ENCODE measurements at regions not wholly inside any gene's neighbourhood (a gene's known extent, or its start where the extent isn't known, plus 50 kb on each side); places are given as distances from the start of the nearest gene placed in this dataset.

GRCh38 chr12:90257927-90258624 lies 549.4 kb upstream of the ATP2B1 start:
- no peak for DNase-seq (ENCODE audit: low read depth)

DNA sequence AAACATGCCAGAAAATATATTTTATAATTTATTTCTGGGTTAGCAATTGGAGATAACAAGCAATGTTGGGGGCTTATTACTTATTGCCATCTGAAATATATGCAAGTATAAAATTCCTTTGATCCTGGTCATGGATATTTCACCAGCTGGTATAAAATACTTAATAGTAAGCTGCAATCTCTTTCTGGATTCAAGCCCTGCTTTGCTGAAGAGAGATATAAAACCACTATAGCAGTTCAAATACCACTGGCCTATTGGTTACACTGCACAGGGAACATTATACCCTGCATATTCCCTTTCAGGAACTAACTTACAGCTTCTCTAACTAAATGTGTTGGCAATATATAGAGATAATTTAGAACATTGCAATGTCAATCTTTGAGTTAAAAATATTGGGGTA lies 546.2 kb upstream of the ATP2B1 start:
- no peak for DNase-seq (ENCODE audit: low read depth)

DNA sequence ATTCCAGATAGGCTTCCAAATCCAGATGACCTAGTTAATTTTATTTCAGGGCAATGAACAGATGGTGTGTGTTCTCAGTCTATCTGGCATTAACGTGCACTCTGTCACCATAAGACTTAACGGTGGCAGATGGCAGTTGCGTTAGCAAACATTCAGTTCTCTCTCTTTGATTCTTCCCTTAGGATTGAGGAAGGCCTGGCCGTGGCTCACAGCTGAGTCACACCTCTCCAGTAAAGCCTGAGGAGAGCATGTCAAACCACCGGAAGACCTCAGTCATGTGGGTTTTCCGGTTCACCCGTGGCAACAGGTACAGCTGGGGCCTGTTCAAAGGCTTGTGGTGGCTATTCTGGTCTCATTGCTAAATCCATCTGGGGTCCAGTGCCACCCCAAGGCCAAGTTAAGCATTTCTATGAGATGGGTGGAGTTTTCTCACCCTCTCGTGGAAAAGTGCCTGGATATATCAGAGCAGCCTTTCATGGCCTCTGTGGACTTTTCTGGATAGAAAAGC lies 545.1 kb upstream of the ATP2B1 start:
- DNase-seq (ENCODE audit: low read depth): peak; percentile 5

DNA sequence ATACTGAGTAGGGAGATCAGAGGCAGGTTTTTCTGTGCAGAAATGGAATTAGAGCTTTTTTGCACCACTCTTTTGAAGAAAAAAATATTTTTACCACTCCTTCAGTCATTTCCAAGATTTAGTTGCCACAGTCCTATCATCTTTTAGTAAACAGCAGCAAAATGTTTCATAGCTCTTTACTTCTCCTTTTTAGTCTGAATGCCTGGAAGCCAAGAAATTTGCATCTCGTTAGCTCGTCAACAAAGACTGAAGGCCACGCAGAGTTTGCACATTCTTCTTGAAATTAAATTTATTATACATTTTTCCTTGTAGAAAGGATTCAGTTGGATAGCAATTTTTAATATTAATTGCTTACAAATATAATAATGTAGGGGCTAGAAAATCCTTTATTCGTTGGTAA lies 544.5 kb upstream of the ATP2B1 start:
- no peak for DNase-seq (ENCODE audit: low read depth)

GRCh38 chr12:90250766-90251165 lies 542.1 kb upstream of the ATP2B1 start:
- no peak for DNase-seq (ENCODE audit: low read depth)

DNA sequence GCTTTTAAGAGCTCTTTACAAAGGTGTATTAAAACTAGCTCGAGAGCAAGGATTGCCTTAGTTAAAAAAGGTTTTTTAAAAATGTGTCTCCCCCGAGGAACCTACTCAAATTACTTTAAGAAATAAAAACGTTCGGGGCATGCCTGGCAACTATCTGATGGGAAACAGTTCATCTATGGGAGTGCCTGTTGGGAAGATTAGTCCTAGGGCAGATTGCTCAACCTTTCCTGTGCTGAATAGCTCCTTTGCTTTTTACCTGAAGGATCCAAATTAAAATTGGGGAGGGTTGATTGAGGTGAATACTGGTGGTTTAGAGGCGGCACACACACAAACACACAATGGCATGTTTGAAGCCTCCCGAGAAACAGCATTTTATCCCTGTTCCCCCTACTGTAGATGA lies 541.4 kb upstream of the ATP2B1 start:
- DNase-seq (ENCODE audit: low read depth): no peak

DNA sequence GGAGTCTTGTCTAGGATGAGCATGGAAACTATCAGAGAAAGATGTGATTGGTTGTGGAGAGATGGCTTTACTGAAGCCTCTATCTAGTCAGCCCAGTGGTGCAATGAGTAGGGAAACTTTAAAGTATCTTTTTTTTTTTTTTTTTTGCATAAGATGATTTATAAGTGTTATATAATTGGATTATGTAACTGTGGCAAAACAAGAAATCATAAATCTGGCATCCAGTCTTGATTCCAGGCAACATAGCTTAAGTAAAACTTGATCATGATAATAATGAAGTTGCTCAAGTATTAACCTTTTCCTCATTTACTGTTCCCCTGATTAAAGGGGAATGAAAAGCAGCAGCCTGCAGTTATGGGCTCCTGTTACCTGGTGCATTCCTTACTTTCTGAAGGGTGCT lies 538.0 kb upstream of the ATP2B1 start:
- DNase-seq (ENCODE audit: low read depth): no peak

- no peak for DNase-seq (ENCODE audit: low read depth)
These were observed 536.8 kb upstream of the ATP2B1 start for GRCh38 chr12:90245391-90245790.

GRCh38 chr12:90244232-90244631 lies 535.6 kb upstream of the ATP2B1 start:
- no peak for DNase-seq (ENCODE audit: low read depth)

DNA sequence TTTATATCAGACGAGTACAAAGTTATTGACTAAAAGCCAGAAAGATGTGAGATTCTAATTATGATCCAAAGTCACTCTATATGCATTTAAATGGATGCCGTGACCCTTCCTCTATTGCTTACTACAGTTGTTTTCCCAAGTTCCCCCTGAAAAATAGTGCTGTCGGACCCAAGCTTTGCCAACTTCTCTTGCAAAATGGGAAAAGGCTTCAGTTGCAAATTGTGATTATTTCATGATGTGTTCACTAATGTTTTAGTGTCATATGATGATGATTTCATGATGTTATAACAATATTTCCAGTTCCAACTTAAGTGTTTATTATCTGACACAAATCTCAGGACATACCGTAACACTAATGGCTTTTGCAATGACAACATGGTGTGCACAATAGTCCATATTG lies 534.6 kb upstream of the ATP2B1 start:
- DNase-seq (ENCODE audit: low read depth): no peak

- no peak for DNase-seq (ENCODE audit: low read depth)
These were observed 531.2 kb upstream of the ATP2B1 start for GRCh38 chr12:90239732-90240260.

DNA sequence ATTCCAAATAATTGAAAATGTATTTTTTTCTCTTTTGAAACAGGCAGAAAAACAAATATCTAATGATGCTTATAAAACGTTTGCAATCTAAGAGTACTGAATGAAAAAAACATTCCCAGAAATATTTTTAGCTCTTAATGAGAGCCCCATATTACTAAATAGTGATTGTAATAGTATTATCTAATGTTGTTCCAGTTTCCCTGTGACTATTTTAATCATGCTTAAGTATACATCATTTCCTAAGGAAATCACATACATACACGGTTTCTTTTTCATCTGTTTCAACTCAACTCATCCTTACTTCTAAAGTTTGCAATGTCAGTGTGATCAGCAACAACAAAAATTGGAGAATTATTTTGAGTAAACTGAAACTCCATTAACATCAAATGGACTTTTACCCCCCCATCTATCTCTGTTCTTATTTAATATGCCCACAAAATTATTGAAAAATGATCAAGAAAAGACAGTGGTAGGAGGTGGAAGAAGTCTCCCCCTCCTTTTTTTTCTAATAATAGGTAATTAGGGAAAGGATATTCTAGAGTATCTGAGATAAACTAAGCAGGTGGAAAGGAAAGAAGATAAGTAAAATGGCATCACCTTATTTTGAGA lies 530.1 kb upstream of the ATP2B1 start:
- DNase-seq (ENCODE audit: low read depth): no peak

DNA sequence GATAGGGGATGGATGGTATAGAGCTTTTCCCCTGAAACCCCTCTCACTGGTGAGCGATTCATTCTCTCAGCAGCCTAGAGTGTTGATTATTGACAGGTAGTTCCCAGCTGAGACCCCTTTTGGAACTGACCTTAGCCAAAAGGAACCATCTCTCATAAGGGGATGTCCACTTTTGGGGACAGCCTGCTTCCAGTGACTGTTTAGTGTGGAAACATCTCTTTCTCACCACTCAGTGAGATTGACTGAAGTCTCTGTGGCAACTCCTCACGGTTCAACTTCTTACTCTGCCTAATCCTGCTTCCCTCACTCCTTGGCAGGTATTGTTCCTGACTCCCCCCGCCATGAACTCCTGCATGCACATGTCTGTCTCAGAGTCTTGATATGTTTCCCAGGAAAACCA lies 529.2 kb upstream of the ATP2B1 start:
- no peak for DNase-seq (ENCODE audit: low read depth)

DNA sequence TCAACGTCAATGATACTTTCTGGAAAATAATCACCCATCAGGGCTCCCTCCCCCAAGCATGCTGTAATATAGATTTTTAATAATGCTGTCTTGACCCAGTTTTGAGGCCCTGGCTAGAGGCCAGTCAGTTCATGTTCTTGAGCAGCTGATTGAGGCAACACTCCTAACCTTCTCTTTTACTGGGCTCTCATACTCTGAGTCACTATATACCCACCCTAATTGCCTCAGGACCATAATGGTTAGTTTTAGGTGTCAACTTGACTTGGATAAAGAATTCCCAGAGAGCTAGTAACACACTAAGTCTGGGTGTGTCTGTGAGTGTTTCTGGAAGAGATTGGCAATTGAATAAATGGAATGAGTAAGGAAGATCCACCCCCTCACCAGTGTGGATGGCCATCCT lies 527.0 kb upstream of the ATP2B1 start:
- no peak for DNase-seq (ENCODE audit: low read depth)

- no peak for DNase-seq (ENCODE audit: low read depth)
These were observed 525.8 kb upstream of the ATP2B1 start for GRCh38 chr12:90234472-90234871.

GRCh38 chr12:90233168-90234100 lies 524.8 kb upstream of the ATP2B1 start:
- no peak for DNase-seq (ENCODE audit: low read depth)

DNA sequence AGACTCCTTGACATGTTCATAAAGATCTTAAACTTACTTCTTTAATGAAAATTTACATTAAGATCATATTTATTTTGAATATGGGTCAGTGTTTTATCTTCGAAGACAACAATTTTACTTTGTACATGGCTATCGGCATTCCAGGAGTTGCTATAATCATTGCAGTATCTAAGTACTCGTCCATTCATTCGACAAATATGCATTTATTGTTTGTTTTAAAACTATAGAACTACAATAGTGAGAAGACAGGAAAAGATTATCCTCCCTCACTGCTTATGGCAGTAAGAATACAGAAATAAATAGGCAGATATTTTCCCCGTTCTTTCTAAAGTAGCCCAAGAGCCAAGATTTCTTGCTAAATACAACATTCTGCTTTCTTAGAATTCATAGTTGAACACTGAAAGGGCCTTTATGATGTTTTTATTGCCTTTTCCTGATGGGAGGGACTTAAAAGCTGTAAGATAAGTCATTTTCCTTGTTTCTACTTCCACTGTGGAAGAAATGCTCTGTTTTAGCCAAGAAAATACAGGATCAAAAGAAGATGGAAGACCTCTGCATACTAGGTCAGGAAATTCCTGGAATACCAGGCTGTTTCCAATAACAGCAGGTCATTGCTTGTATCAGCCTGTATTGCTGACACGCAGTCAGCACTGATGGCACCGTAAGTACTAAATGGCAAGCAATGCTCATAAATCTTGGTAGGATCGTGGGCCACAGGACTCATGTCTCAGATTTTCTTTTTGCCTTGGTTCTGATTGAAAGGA lies 521.0 kb upstream of the ATP2B1 start:
- DNase-seq (ENCODE audit: low read depth): no peak

DNA sequence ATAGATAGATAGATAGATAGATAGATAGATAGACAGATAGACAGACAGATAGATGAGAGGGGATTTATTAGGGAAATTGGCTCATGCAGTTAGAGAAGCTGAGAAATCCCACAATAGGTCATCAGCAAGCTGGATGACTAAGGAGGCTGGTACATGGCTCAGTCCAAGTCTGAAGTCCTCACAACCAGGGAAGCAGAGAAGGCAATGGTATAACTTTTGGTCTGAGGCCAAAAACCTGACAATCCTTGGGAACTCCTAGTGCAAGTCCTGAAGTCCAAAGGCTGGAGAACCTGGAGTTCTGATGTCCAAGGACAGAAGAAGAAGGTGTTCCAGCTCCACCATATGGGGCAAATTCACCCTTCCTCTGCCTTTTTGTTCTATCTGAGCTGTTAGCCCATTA lies 517.6 kb upstream of the ATP2B1 start:
- no peak for DNase-seq (ENCODE audit: low read depth)

DNA sequence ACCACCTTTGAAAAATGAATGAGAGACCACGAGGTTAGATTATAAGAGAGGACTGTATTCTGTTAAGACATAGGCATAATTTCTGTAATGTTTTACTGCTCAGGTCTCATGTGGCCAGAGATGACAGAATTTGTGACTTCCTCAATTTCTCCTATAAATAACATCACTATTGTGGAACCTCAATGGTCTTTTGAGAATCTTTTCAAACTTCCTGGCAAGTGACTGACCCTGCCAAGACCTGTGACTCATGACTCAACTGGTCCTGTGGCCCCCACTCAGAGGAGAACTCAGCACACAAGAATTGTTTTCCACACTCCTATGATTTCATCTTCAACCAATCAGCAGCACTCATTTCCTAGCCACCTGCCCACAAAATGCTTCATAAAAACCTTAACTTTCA lies 508.2 kb upstream of the ATP2B1 start:
- DNase-seq (ENCODE audit: low read depth): no peak

- DNase-seq (ENCODE audit: low read depth): no peak
These were observed 507.4 kb upstream of the ATP2B1 start for GRCh38 chr12:90216020-90216552.

DNA sequence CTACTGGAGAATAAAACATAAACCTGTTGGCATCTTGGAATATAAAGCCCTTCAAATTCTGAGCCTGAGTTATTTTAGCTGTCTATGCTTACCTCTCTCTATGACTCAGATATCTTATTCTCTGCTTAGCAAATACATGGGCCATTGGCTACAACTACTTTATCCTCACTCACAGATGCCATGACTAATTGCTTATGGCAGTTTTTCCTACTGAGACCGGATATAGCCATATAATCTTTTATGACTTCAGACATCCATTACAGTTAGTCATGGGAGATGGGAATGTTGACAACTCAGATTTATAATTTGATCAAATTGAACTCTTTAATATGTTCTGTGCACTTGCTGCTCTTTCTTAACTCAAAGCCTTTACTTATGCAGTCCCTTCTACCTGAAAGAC lies 502.4 kb upstream of the ATP2B1 start:
- no peak for DNase-seq (ENCODE audit: low read depth)

DNA sequence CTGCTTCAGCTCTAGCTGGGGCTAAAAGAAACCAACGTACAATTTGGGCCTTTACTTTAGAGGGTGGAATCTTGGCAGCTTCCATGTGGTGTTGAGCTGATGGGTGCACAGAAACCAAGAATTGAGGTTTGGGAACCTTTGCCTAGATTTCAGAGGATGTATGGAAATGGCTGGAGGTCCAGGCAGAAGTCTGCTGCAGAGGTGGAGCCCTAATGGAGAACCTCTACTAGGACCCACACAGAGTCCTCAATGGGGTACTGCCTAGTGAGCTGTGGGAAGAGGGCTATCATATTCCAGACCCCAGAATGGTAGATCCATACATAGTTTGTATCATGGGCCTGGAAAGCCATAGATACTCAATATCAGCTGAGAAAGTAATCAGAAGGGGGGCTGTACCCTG lies 500.4 kb upstream of the ATP2B1 start:
- DNase-seq (ENCODE audit: low read depth): no peak
